GM12892 (cell line): ENCODE measurements at regions not wholly inside any gene's neighbourhood (a gene's known extent, or its start where the extent isn't known, plus 50 kb on each side); places are given as distances from the start of the nearest gene placed in this dataset.

Experiments
- POLR2A ChIP-seq: IDR thresholded peaks from 2 replicates; pipeline ENCODE4 v1.6.1; 2011; ENCODE audit warnings: low read depth, low read length, control low read depth
- POLR2AphosphoS5 ChIP-seq: IDR thresholded peaks from 2 replicates; pipeline ENCODE4 v1.6.1; 2011; ENCODE audit warnings: low read depth, low read length, control low read depth
- TAF1 ChIP-seq: IDR thresholded peaks from 2 replicates; pipeline ENCODE4 v1.6.1; 2011; ENCODE audit warnings: low read depth, mild to moderate bottlenecking, control low read depth, low read length, borderline replicate concordance

DNA sequence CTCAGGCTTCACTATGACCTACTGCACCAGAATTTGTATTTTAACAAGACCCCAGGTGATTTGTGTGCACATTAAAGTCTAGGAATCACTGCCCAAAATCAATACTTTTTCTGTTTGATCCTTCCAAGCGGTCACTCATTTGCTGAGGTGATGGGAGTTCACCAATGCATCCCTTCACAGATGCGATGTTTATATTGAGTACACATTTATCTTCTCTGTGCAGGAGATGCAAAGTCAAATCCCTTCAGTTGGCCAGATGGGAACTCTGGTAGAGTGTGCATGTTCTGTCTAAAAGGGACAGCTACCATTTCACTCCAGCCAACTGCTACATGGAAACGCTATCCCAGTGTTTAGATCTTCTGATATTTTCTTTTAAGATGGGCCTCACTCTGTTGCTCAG lies 122.6 kb upstream of the HS3ST2 start:
- TF ChIP-seq POLR2A: no peak
- no peak for TF ChIP-seq POLR2AphosphoS5
- TF ChIP-seq TAF1: no peak
